Spinal cord (tissue), 9 donors: ENCODE measurements at regions not wholly inside any gene's neighbourhood (a gene's known extent, or its start where the extent isn't known, plus 50 kb on each side); places are given as distances from the start of the nearest gene placed in this dataset.

Source experiments
- DNase-seq, 6 donors: peaks; one replicate each; pipeline versions ENCODE4 v3.0.0 to v3.0.0-alpha.2; 2013 to 2015; ENCODE audit warnings: low spot score in 6 of 6, low read depth in 4 of 6
- H3K27ac ChIP-seq: one replicate; pipeline ENCODE4 v1.5.1; 2013; ENCODE audit warnings: low read depth, low read length, control low read depth
- H3K27me3 ChIP-seq: one replicate; pipeline ENCODE4 v1.6.1; 2013; ENCODE audit warnings: low read length; ENCODE audit not compliant: control insufficient read depth, insufficient read depth
- H3K36me3 ChIP-seq: one replicate; pipeline ENCODE4 v1.6.1; 2013; ENCODE audit warnings: low read length; ENCODE audit not compliant: control insufficient read depth, insufficient read depth
- H3K4me1 ChIP-seq: one replicate; pipeline ENCODE4 v1.6.1; 2013; ENCODE audit warnings: low read length; ENCODE audit not compliant: control insufficient read depth, insufficient read depth
- H3K4me3 ChIP-seq: one replicate; pipeline ENCODE4 v1.5.1; 2013; ENCODE audit warnings: low read depth, low read length, control low read depth
- H3K9me3 ChIP-seq: one replicate; pipeline ENCODE4 v1.6.1; 2013; ENCODE audit warnings: low read length; ENCODE audit not compliant: control insufficient read depth, insufficient read depth
- WGBS: methylation state at CpG from one replicate; pipeline ENCODE4 v1.1.5; 2013; ENCODE audit warnings: missing lambda C conversion rate; ENCODE audit not compliant: insufficient coverage; 5-methylcytosine and 5-hydroxymethylcytosine counted together
- donor health status: healthy.

GRCh38 chr1:47557066-47557465 is 119.2 kb downstream of the FOXD2 start:
- no peak overlapping the region for H3K27ac ChIP-seq
- peaks cover 21% of the 10 kb centered on the region for H3K4me1 ChIP-seq
- H3K36me3 ChIP-seq: no peaks in the 10 kb centered on the region
- 91% methylated on average over 2 of the region's 4 CpGs for WGBS
- no peaks in the 10 kb centered on the region for H3K9me3 ChIP-seq
- no peak for DNase-seq
- no peak overlapping the region for H3K4me3 ChIP-seq
- H3K27me3 ChIP-seq: peaks cover 6% of the 10 kb centered on the region

- 80% methylated on average over 9 of the region's 18 CpGs for WGBS
- H3K27me3 ChIP-seq: peaks cover 6% of the 10 kb centered on the region
- no peak overlapping the region for H3K4me3 ChIP-seq
- no peak overlapping the region for H3K27ac ChIP-seq
- peak in 1 of 6 donors; percentile 49 for DNase-seq
- no peaks in the 10 kb centered on the region for H3K36me3 ChIP-seq
- no peaks in the 10 kb centered on the region for H3K9me3 ChIP-seq
- peaks cover 19% of the 10 kb centered on the region for H3K4me1 ChIP-seq
Measured at GRCh38 chr1:47558601-47559593, 121.1 kb downstream of the FOXD2 start.

- DNase-seq: no peak
- H3K27me3 ChIP-seq: peaks cover 6% of the 10 kb centered on the region
- no peaks in the 10 kb centered on the region for H3K9me3 ChIP-seq
- WGBS: 62% methylated on average over 3 of the region's 7 CpGs
- H3K4me3 ChIP-seq: no peak overlapping the region
- no peak overlapping the region for H3K27ac ChIP-seq
- H3K4me1 ChIP-seq: peaks cover 11% of the 10 kb centered on the region
- H3K36me3 ChIP-seq: no peaks in the 10 kb centered on the region
Measured at GRCh38 chr1:47559944-47560695, 122.3 kb downstream of the FOXD2 start.

- H3K4me3 ChIP-seq: no peak overlapping the region
Measured at GRCh38 chr1:47561523-47562007, 123.7 kb downstream of the FOXD2 start.

GRCh38 chr1:47562147-47562546 is 124.3 kb downstream of the FOXD2 start:
- Histone ChIP-seq H3K4me3 (no peak overlapping the region), H3K4me1 (peaks cover 4% of the 10 kb centered on the region), H3K36me3 (no peaks in the 10 kb centered on the region), H3K9me3 (no peaks in the 10 kb centered on the region), H3K27me3 (peaks cover 8% of the 10 kb centered on the region), H3K27ac (no peak overlapping the region)
- no peak for DNase-seq
- WGBS: no CpG with 5 or more reads among the region's 1 CpG

More at GRCh38 chr1:47561523-47562007, 123.7 kb downstream of the FOXD2 start:
- Histone ChIP-seq H3K27me3 (peaks cover 6% of the 10 kb centered on the region), H3K36me3 (no peaks in the 10 kb centered on the region), H3K27ac (no peak overlapping the region), H3K9me3 (no peaks in the 10 kb centered on the region), H3K4me1 (peaks cover 4% of the 10 kb centered on the region)
- WGBS: 94% methylated on average over 2 of the region's 2 CpGs
- DNase-seq: no peak

GRCh38 chr1:47562799-47563198 is 125.0 kb downstream of the FOXD2 start:
- no peak for DNase-seq
- Histone ChIP-seq H3K4me3 (no peak overlapping the region), H3K27ac (no peak overlapping the region), H3K36me3 (no peaks in the 10 kb centered on the region), H3K4me1 (peaks cover 4% of the 10 kb centered on the region), H3K27me3 (peaks cover 8% of the 10 kb centered on the region), H3K9me3 (no peaks in the 10 kb centered on the region)
- WGBS: 100% methylated on average over 1 of the region's 1 CpG

GRCh38 chr1:47563201-47563600 is 125.4 kb downstream of the FOXD2 start:
- no CpG with 5 or more reads among the region's 2 CpGs for WGBS
- Histone ChIP-seq H3K36me3 (no peaks in the 10 kb centered on the region), H3K27me3 (peaks cover 8% of the 10 kb centered on the region), H3K27ac (no peak overlapping the region), H3K4me1 (peaks cover 4% of the 10 kb centered on the region), H3K9me3 (no peaks in the 10 kb centered on the region), H3K4me3 (no peak overlapping the region)
- DNase-seq: no peak

GRCh38 chr1:47564570-47564969 is 126.7 kb downstream of the FOXD2 start:
- Histone ChIP-seq H3K27ac (no peak overlapping the region), H3K4me3 (no peak overlapping the region), H3K4me1 (peaks cover 8% of the 10 kb centered on the region), H3K27me3 (peaks cover 8% of the 10 kb centered on the region), H3K9me3 (no peaks in the 10 kb centered on the region), H3K36me3 (no peaks in the 10 kb centered on the region)
- no peak for DNase-seq

- H3K4me1 ChIP-seq: peaks cover 13% of the 10 kb centered on the region
Measured at GRCh38 chr1:47565092-47565491, 127.2 kb downstream of the FOXD2 start.

More at GRCh38 chr1:47565092-47565491, 127.2 kb downstream of the FOXD2 start:
- peaks cover 8% of the 10 kb centered on the region for H3K27me3 ChIP-seq
- 57% methylated on average over 1 of the region's 2 CpGs for WGBS
- H3K27ac ChIP-seq: no peak overlapping the region
- no peak for DNase-seq
- H3K4me3 ChIP-seq: no peak overlapping the region
- H3K9me3 ChIP-seq: no peaks in the 10 kb centered on the region
- no peaks in the 10 kb centered on the region for H3K36me3 ChIP-seq
